Stimulated activated naive B cell treated with anti-CD40 and anti-IgM and Interleukin-4, amounts not matched to agents 10 μg/mL and 1 μg/mL and 100 μg/mL, for 72 hours (primary cell): ENCODE measurements at regions not wholly inside any gene's neighbourhood (a gene's known extent, or its start where the extent isn't known, plus 50 kb on each side); places are given as distances from the start of the nearest gene placed in this dataset.
"Not testable (repeated sequence)": the region's sequence is repeated elsewhere in the genome, so short reads cannot be mapped to it uniquely, and the experiment has no call there.

ENCODE experiments used
- ATAC-seq, 2 donors: fragments of 150-1000 bp; cut with Tn5 transposase; replicated peaks; 2 replicates each; pipeline ENCODE4 v1.10.0; 2021; ENCODE audit warnings: moderate library complexity in 1 of 2
- DNase-seq: peaks from one replicate; pipeline ENCODE4 v3.0.0; 2021
- H3K27ac Mint-ChIP-seq: one replicate; pipeline ENCODE4 v1.8.0; 2022; ENCODE audit warnings: mild to moderate bottlenecking, mixed read lengths
- H3K27me3 Mint-ChIP-seq, 2 donors: one replicate each; pipeline ENCODE4 v1.8.0; 2022; ENCODE audit warnings: mixed read lengths in 2 of 2
- H3K36me3 Mint-ChIP-seq, 2 donors: one replicate each; pipeline ENCODE4 v1.8.0; 2022; ENCODE audit warnings: mixed read lengths in 2 of 2, mild to moderate bottlenecking in 1 of 2
- H3K4me1 Mint-ChIP-seq, 2 donors: one replicate each; pipeline ENCODE4 v1.8.0; 2022; ENCODE audit warnings: mixed read lengths in 2 of 2, mild to moderate bottlenecking in 1 of 2
- H3K4me3 Mint-ChIP-seq, 2 donors: one replicate each; pipeline ENCODE4 v1.8.0; 2022; ENCODE audit warnings: mild to moderate bottlenecking in 2 of 2, mixed read lengths in 2 of 2, moderate library complexity in 1 of 2
- H3K9me3 Mint-ChIP-seq, 2 donors: one replicate each; pipeline ENCODE4 v1.8.0; 2022; ENCODE audit warnings: mixed read lengths in 2 of 2, mild to moderate bottlenecking in 1 of 2

DNA sequence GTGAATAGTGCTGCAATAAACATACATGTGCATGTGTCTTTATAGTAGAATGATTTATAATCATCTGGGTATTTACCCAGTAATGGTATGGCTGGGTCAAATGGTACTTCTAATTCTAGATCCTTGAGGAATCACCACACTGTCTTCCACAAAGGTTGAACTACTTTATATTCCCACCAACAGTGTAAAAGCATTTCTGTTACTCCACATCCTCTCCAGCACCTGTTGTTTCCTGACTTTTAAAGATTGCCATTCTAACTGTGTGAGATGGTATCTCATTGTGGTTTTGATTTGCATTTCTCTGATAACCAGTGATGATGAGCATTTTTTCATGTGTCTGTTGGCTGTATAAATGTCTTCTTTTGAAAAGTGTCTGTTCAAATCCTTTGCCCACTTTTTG is 215.5 kb downstream of the LRIG3 start:
- H3K4me1 Mint-ChIP-seq, ATAC-seq, H3K36me3 Mint-ChIP-seq: not testable (repeated sequence)

DNA sequence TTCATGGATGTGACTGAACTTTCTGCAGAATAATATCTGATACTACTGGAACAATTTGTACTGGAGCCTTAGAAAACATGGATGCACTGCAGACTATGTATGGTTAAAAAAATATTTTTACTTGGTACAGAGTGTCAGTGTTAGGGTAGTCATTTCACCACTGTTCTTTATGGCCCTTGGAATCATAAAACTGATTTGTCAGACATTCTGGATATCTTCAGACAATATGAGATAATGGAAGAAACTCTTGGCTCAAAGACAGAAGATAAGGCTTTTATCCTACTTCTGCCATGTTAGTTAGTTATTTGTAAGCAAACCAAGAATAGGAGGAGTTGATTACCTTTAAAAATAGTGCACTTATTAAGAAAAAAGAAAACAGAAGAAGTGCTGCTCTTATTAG is 209.4 kb downstream of the LRIG3 start:
- DNase-seq (no peak), ATAC-seq (no peak)
- Mint-ChIP-seq H3K4me3 (no peak overlapping the region), H3K4me1 (no peaks in the 10 kb centered on the region), H3K27ac (no peak overlapping the region), H3K9me3 (peaks cover 10 to 14% of the 10 kb centered on the region in 2 donors), H3K36me3 (no peaks in the 10 kb centered on the region), H3K27me3 (no peaks in the 10 kb centered on the region)

More for the DNA sequence above, 215.5 kb downstream of the LRIG3 start:
- H3K27ac Mint-ChIP-seq, H3K27me3 Mint-ChIP-seq, H3K4me3 Mint-ChIP-seq, DNase-seq: not testable (repeated sequence)
- peaks cover 11 to 14% of the 10 kb centered on the region in 2 donors for H3K9me3 Mint-ChIP-seq

DNA sequence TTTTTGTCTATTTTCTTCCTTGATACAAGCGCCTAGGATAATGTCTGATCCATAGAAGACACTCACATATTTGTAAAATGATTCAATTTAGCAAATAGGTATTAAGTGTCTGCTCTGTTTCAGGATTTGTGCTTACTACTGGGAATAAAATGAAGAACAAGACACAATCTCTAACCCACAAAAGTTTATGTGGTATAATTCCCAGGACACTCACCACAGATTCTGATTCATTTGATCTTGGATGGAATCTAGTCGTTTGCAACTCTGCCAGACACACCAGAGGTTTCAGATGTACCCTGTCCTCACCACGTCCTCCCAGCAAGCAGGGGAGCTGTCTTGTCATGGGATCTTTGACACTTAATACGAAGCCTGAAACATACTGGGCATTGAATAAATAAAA is 208.3 kb downstream of the LRIG3 start:
- peaks cover 9 to 10% of the 10 kb centered on the region in 2 donors for H3K9me3 Mint-ChIP-seq

DNA sequence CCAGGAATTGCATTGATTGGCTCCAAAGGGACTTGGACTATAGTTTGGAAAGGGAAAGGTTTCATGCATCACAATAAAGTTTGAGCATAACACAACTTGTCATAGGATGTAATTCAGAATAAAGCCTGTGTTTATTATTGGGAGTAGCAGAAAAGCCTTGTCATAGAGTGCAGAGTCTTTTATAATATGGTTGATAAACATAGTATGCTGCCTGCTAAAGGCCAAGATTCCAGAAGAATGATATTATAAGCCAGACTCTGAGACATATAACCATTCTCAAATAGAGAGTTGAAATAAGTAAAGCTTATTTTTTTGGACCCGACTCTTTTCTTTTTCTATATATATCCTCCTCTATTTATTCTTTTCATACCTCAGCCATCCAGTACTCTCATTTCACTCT is 207.3 kb downstream of the LRIG3 start:
- DNase-seq, result no peak
- Mint-ChIP-seq H3K4me1 (no peaks in the 10 kb centered on the region), H3K27ac (no peak overlapping the region), H3K36me3 (no peaks in the 10 kb centered on the region), H3K4me3 (no peak overlapping the region), H3K9me3 (peaks cover 4 to 5% of the 10 kb centered on the region in 2 donors), H3K27me3 (no peaks in the 10 kb centered on the region)
- ATAC-seq, result no peak

More for the DNA sequence above, 208.3 kb downstream of the LRIG3 start:
- DNase-seq (no peak), ATAC-seq (no peak)
- no peak overlapping the region for H3K4me3 Mint-ChIP-seq
- H3K4me1 Mint-ChIP-seq, result no peaks in the 10 kb centered on the region
- no peaks in the 10 kb centered on the region for H3K27me3 Mint-ChIP-seq
- H3K27ac Mint-ChIP-seq, result no peak overlapping the region
- H3K36me3 Mint-ChIP-seq, result no peaks in the 10 kb centered on the region

DNA sequence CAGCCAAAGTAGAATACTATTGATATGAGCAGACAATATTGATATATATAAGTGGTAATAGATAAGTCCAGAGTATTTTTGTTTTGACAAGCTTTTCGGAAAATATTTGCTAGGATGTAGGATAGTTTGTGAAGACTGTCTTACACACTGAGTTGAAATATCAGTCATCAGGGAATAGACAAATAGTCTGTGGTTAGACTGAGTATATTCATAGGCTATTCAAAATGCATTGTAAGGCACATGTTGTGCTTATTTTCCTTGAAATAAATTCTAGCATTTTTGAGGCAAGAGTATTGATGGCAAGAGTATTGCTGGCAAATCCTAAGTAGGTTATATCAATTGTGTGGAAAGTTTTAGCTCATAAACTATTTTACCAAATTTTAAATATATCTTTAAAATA is 201.1 kb downstream of the LRIG3 start:
- H3K27me3 Mint-ChIP-seq, result no peaks in the 10 kb centered on the region
- no peaks in the 10 kb centered on the region for H3K36me3 Mint-ChIP-seq
- DNase-seq, result no peak
- H3K4me3 Mint-ChIP-seq, result no peak overlapping the region
- no peak for ATAC-seq
- no peak overlapping the region for H3K27ac Mint-ChIP-seq
- no peaks in the 10 kb centered on the region for H3K4me1 Mint-ChIP-seq
- no peaks in the 10 kb centered on the region for H3K9me3 Mint-ChIP-seq

DNA sequence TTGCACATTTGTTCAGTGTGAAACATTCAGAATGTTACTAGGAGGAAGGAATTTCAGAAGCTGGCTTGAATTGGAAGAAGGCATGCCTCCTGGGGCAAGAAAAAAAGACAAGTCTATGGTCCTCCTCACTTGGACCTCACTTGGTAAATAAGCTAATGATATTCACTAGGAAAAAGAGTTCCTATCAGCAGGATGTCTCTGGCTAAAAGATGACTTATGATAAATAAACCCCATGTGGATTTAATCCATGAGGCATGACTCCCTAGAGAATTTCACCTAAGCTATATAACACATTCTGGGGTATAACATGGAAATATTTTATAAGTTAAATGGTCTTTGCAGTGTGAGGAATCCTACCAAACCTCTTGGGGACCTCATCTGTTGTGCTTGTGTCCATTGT is 199.9 kb downstream of the LRIG3 start:
- H3K4me3 Mint-ChIP-seq, result no peak overlapping the region
- no peaks in the 10 kb centered on the region for H3K27me3 Mint-ChIP-seq
- H3K36me3 Mint-ChIP-seq, result no peaks in the 10 kb centered on the region
- H3K4me1 Mint-ChIP-seq, result no peaks in the 10 kb centered on the region
- peaks cover 0 to 6% of the 10 kb centered on the region in 2 donors for H3K9me3 Mint-ChIP-seq
- ATAC-seq (no peak), DNase-seq (no peak)
- no peak overlapping the region for H3K27ac Mint-ChIP-seq

DNA sequence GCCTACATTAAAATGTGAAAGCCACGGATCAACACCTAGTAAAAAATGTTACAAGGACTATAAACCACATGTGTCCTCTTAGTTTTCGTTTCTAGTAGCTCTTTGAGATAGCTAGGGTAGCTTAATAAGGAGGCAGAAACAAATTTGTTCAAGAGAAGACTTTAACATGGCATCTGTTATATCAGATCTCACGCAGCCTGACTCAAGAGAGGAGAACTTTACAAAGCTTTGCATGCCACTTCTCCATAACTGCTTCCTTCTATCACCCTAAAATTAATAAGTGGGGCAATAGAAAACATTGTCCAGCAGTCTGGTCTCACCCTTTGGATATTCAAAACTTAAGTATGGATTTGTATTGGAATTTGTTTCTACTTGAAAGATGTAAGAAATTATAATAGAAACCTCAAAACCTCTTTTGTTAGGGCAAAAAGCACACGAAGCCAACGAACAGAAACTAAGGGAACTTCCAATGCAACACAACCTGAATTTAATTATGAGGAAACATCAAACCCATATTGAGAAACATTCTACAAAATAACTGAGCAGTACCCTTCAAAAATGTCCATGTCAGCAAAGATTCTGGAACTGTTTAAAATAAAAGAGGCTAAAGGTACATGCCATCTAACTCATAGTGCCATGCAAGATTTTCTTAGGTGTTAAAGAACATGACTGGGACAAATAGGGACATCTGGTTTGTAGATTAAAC is 194.8 kb downstream of the LRIG3 start:
- Mint-ChIP-seq H3K4me1 (no peaks in the 10 kb centered on the region), H3K9me3 (peaks cover 0 to 7% of the 10 kb centered on the region in 2 donors), H3K27ac (no peak overlapping the region), H3K27me3 (no peaks in the 10 kb centered on the region), H3K36me3 (no peaks in the 10 kb centered on the region), H3K4me3 (no peak overlapping the region)
- ATAC-seq, result no peak
- DNase-seq, result no peak

DNA sequence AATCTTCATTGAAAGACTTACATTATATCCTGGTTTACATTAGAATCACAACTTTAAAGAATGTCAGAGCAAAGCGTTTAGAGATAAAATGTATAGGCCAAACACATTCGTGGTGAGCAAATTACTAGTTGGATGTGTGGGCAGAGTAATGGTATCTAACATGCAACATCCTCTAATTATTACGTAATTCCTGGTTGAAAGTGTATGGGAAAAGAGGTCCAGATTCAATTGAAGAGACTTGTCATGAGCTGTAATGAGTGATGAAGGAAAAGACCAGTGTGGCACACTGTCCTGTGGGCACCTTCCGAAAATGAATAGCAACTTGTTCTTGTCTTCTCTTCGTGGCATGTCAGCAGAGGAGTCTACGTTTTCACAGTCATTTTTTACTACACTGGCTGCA is 192.8 kb downstream of the LRIG3 start:
- DNase-seq (no peak), ATAC-seq (no peak)
- H3K27ac Mint-ChIP-seq, result no peak overlapping the region
- no peaks in the 10 kb centered on the region for H3K4me1 Mint-ChIP-seq
- no peak overlapping the region for H3K4me3 Mint-ChIP-seq
- no peaks in the 10 kb centered on the region for H3K36me3 Mint-ChIP-seq
- peaks cover 0 to 7% of the 10 kb centered on the region in 2 donors for H3K9me3 Mint-ChIP-seq
- no peaks in the 10 kb centered on the region for H3K27me3 Mint-ChIP-seq

DNA sequence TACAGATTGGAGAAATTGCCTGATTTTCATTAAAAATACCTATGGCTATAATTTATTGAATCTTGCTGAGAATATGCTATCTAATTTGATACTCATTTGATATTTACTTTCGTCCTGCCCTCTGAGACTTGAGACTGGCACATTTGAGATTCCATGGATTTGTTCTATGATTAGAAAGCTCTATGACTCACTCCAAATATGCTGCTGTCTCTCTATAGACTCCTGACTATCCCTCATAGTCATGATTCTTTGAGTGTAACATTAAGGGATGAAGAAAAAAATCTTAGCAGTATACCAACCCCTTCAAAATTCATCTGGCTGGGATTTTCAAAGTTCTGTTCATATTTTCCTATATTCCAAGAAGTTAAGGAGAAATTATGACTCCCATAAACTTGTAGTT is 191.9 kb downstream of the LRIG3 start:
- Mint-ChIP-seq H3K9me3 (peaks cover 0 to 7% of the 10 kb centered on the region in 2 donors), H3K27ac (no peak overlapping the region), H3K4me1 (no peaks in the 10 kb centered on the region), H3K36me3 (no peaks in the 10 kb centered on the region), H3K4me3 (no peak overlapping the region), H3K27me3 (no peaks in the 10 kb centered on the region)
- DNase-seq (no peak), ATAC-seq (no peak)

DNA sequence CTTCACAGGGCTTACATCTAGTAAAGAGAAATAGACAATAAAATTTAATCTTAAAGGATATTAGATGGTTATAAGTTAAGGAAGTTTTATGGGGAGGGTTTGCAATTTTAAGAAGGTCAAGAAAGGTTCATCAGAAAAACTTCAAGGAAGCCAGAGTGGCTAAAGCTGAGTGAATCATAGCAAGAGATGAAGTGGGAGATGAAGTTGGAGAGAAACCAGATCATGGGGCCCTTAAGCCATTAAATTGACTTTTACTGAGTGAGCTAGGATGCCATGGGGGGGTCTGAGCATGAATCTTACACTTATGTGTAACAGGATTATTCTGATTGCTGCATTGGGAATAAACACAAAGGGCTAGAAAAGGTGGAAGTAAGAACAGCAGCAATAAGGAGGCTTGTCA is 189.2 kb downstream of the LRIG3 start:
- H3K4me1 Mint-ChIP-seq, result no peaks in the 10 kb centered on the region
- no peaks in the 10 kb centered on the region for H3K36me3 Mint-ChIP-seq
- no peak overlapping the region for H3K27ac Mint-ChIP-seq
- peaks cover 0 to 2% of the 10 kb centered on the region in 2 donors for H3K9me3 Mint-ChIP-seq
- DNase-seq, result no peak
- H3K27me3 Mint-ChIP-seq, result no peaks in the 10 kb centered on the region
- ATAC-seq, result no peak
- no peak overlapping the region for H3K4me3 Mint-ChIP-seq

DNA sequence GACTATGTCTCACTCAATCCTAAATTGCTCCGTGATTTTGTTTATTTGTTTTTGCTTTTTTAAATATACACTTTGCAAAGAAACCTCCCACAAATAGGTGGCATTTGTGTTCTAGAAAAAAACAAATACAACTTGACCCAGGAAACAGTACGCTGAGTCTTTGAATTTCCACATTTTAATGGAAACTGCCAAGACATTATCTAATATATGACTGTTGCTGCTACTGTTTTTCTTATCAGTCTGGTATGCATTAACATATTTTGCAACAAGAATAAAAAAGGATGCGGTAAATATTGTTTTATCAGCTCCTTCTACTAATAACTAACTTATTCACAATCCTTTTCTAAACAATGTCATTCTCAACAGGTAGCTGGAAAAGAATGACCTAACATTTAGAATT is 187.4 kb downstream of the LRIG3 start:
- Mint-ChIP-seq H3K36me3 (no peaks in the 10 kb centered on the region), H3K9me3 (peaks cover 0 to 2% of the 10 kb centered on the region in 2 donors), H3K4me1 (no peaks in the 10 kb centered on the region), H3K27ac (no peak overlapping the region), H3K4me3 (no peak overlapping the region), H3K27me3 (no peaks in the 10 kb centered on the region)
- ATAC-seq, result no peak
- DNase-seq, result no peak

DNA sequence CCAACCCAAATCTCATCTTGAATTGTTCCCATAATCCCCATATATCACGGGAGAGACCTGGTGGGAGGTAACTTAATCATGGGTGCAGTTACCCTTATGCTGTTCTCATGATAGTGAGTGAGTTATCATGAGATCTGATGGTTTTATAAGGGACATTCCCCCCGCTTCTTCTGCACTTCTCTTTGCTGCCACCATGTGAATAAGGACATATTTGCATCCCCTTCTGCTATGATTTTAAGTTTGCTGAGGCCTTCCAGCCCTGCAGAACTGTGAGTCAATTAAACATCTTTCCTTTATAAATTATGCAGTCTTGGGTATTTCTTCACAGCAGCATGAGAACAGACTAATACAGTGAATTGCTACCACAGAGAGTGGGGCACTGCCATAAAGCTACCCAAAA is 179.1 kb downstream of the LRIG3 start:
- Mint-ChIP-seq H3K4me1 (no peaks in the 10 kb centered on the region), H3K27ac (no peak overlapping the region), H3K36me3 (no peaks in the 10 kb centered on the region), H3K9me3 (peaks cover 6 to 9% of the 10 kb centered on the region in 2 donors), H3K4me3 (no peak overlapping the region), H3K27me3 (no peaks in the 10 kb centered on the region)
- ATAC-seq, result no peak
- DNase-seq, result no peak

DNA sequence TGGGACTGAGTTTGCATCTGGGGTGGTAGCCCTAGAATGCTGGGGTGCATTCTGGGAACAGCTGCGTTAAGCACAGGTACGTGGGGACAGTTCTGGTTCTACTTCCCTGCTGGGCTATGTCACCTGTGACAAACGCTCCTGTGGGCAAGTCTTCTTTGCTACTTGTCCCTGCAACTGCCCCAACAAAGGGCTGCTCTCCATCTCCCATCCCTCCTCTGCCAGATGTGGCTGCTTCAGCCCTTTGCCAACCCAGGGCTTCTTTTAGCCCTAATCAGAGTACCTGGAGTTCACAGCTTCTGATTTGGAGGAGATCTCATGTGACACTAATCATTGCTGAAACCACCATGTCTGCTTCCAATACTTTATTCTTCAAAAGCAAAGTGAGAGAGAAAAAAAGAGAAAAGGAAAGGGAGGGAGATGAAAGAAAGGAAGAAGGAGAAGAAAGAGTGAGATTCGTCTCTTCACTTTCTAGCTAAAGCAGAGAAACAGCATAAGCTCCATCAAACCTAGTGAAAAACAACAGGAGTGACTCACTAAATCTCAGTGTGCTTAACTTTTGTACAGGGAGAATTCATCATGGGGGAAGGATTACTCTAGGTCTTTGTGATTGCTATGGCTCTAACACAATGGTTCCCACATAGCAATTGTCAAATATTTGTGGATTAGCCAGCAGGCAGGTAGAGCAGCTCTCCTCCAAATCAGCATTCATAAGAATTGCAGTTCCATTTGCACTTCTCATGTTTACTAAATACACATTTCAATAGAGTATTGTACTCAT is 174.8 kb downstream of the LRIG3 start:
- no peak overlapping the region for H3K4me3 Mint-ChIP-seq
- no peak for DNase-seq
- H3K4me1 Mint-ChIP-seq, result no peaks in the 10 kb centered on the region
- H3K36me3 Mint-ChIP-seq, result no peaks in the 10 kb centered on the region
- H3K27me3 Mint-ChIP-seq, result no peaks in the 10 kb centered on the region
- no peak overlapping the region for H3K27ac Mint-ChIP-seq
- no peak for ATAC-seq
- H3K9me3 Mint-ChIP-seq, result peaks cover 13% of the 10 kb centered on the region in 2 donors

DNA sequence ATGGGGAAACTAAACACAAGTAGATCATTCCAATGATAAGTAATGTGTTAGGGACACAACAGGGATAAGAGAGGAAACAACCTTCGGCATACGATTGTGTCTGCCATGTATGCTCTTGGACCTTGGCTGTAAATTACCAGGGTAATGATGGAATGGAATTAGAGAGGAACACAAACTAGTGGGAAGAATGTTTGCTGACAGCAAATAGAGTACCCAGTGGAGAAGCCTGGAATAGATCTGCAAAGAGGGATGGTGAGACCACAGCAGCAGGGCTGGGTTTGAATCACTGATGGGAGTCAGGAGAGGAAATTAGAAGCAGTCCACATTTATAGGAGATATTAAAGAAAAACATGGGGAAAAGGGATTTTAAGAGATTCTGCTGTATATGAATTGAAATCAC is 172.8 kb downstream of the LRIG3 start:
- no peak for DNase-seq
- Mint-ChIP-seq H3K4me1 (no peaks in the 10 kb centered on the region), H3K9me3 (peaks cover 6 to 10% of the 10 kb centered on the region in 2 donors), H3K4me3 (no peak overlapping the region), H3K36me3 (no peaks in the 10 kb centered on the region), H3K27ac (no peak overlapping the region), H3K27me3 (no peaks in the 10 kb centered on the region)
- no peak for ATAC-seq

DNA sequence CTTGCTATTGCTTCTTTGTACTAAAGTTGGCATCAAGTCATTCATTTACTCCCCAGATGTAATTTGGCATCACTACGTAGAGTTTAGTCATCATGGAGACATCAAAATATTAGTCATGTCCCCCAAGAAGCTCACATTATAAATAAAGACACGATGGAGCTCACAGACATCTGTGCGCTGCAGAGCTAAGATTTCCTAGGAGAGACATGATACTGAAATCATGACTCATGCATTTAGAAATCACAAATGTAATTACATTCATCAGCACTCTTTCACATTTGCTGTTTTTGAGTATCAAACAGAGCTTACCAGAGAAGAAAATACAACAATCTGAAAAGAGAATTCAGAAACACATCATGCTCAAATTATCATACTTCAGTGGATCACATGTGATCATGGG is 169.8 kb downstream of the LRIG3 start:
- DNase-seq (no peak), ATAC-seq (no peak)
- H3K36me3 Mint-ChIP-seq, result no peaks in the 10 kb centered on the region
- no peak overlapping the region for H3K27ac Mint-ChIP-seq
- no peaks in the 10 kb centered on the region for H3K4me1 Mint-ChIP-seq
- no peaks in the 10 kb centered on the region for H3K27me3 Mint-ChIP-seq
- H3K9me3 Mint-ChIP-seq, result peaks cover 8 to 10% of the 10 kb centered on the region in 2 donors
- no peak overlapping the region for H3K4me3 Mint-ChIP-seq
